ENCODE measurements at regions not wholly inside any gene's neighbourhood (a gene's known extent, or its start where the extent isn't known, plus 50 kb on each side); places are given as distances from the start of the nearest gene placed in this dataset.

DNA sequence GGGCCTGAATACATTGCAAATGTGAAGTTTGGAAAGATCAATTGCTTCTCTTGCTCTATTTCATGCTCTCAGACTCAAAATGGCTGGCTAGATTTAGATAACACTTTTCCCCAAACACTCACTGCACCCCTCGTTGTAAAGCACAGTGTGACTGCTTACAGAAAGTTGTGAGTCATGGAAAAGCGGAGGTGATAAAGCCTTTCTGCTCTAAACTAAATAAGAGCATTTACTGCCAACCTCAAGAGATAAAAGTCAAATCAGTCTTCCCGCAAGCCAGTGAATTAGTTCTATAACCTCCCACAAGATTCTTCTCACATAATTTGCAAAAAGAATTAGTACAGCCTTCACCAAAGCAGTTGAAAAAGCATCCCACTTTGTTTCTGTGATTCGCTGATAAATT, 168.7 kb downstream of the WT1 start:
- no peak for TF ChIP-seq POLR2A (IDR thresholded peaks at IDR 0.05)
- TF ChIP-seq, protein P1, sequence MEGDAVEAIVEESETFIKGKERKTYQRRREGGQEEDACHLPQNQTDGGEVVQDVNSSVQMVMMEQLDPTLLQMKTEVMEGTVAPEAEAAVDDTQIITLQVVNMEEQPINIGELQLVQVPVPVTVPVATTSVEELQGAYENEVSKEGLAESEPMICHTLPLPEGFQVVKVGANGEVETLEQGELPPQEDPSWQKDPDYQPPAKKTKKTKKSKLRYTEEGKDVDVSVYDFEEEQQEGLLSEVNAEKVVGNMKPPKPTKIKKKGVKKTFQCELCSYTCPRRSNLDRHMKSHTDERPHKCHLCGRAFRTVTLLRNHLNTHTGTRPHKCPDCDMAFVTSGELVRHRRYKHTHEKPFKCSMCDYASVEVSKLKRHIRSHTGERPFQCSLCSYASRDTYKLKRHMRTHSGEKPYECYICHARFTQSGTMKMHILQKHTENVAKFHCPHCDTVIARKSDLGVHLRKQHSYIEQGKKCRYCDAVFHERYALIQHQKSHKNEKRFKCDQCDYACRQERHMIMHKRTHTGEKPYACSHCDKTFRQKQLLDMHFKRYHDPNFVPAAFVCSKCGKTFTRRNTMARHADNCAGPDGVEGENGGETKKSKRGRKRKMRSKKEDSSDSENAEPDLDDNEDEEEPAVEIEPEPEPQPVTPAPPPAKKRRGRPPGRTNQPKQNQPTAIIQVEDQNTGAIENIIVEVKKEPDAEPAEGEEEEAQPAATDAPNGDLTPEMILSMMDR (IDR thresholded peaks at IDR 0.05) = no peak
